ENCODE measurements at regions not wholly inside any gene's neighbourhood (a gene's known extent, or its start where the extent isn't known, plus 50 kb on each side); places are given as distances from the start of the nearest gene placed in this dataset.

DNA sequence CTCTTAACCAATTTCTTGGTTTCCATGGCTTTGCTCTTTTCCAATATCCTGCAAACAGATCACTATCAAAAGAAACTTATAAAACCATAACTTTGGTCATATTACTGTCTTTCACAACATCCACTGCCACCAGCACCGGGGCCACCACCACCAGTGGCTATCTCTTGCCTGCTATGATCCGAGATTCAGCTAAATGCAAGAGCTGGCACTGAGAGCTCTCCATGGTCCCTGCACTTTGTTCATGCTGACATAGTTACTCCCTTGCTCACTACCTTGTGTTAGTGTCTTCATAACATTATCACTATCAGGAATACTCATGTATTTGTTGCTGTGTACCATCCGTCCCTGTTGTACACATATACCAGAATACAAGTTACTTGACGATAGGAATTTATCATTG lies 299.0 kb downstream of the ETS1 start:
- ATAC-seq (ENCODE audit: poor library complexity) (no peak), DNase-seq (no peak)
- intact Hi-C loops (cut with DNase I) = loop anchor here (5.0 kb wide), 1 partner anchor 544 kb away; no protein-coding TSS in a partner anchor

DNA sequence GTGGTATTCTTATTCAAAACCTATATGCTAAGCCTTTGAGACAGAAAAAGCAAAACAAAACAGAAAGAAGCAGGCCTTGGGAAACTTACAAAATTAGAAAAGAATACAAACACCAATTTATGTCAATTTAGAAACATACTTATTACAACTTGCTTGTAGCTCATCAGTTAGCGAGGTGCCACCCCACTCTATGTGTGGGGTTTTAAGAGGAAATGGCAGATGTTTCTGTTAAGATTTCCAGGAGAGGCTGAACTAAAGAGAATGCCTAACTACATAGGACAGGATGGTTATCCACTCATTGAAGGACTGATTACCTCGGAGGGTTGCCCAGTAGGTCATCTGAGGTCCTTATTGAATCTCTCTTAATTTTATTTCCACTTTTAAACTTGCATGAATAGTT lies 302.0 kb downstream of the ETS1 start:
- ATAC-seq (ENCODE audit: poor library complexity) (no peak), DNase-seq (no peak)
- intact Hi-C loops (cut with DNase I) = loop anchor here (5.0 kb wide), 1 partner anchor 547 kb away; no protein-coding TSS in a partner anchor

DNA sequence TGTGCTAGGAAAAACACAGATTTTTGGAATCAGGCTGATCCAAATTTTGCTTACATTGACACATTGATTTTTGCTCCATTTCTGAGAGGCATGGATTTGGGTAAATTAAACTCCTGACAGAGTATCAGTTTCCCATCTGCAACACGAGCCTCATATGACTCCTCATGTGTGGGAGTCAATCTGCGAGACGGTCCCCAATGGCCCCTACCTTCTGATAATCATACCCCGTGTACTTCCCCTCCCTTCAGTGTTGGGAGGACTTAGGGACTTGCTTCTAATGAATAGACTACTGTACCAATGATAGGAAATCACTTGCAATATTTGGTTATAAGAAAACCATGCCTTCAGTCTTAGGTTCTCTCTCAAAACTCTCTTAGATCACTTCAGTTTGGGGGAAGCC lies 302.7 kb downstream of the ETS1 start:
- ATAC-seq (ENCODE audit: poor library complexity) (no peak), DNase-seq (no peak)
- intact Hi-C loops (cut with DNase I) = loop anchor here (5.0 kb wide), 1 partner anchor 548 kb away; no protein-coding TSS in a partner anchor

DNA sequence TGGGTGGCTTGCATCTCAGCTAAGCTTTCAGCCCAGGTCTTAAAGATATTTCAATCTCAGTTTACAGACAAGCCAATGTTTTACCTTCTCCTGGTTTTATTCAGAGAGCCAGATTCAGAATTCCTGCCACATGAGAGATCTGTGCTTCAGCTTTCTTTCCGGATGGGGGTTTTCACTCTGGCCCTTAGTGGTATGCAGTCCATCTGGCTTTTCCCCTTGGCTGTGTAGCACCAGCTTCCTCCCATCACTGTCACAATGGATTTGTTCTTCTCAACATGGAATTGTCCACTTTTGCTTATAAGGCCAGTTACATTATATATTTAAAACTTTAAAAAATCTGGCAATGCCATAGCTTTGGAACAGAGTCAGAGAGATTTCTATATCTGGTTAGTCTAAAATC lies 303.9 kb downstream of the ETS1 start:
- ATAC-seq (ENCODE audit: poor library complexity) = no peak
- intact Hi-C loops (cut with DNase I) = no loop called here
- DNase-seq = no peak

DNA sequence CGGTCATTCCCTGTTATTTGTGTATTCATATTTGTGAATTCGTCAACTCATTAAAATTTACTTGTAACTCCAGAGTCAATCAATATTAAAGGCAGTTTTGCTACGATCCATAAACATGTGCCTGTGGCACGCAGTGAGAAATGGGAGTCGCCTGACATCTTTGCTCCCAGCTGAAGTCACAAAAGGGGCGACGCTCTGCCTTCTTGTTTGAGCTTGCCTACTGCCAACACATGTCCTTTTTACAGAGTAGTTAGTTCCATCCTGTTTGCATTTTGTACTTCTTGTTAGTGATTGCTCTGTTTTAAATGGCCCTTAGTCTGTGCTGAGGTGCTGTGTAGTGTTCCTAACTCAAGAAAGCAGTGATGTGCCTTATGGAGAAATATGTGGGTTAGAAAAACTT lies 305.3 kb downstream of the ETS1 start:
- ATAC-seq (ENCODE audit: poor library complexity) = no peak
- intact Hi-C loops (cut with DNase I) = no loop called here

DNA sequence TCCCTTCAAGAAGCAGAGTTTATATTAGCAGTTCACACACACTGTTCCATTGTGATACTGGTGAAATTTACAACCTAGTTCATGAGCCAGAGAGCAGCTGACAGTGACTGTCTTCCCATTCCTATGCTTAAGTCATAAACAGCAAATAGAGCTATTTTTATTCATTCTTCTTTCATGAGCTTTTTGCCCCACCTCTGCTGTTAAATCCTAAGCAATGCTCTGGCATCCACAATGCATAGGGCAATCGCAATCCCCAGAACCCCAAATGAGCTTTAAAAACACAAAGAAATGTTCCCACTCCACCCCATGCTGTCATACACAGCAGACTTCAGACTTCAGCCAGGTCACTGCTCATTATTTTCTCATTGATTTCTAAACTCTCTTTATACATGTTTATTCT lies 307.5 kb downstream of the ETS1 start:
- DNase-seq (no peak), ATAC-seq (ENCODE audit: poor library complexity) (no peak)
- intact Hi-C loops (cut with DNase I) = no loop called here

More for the DNA sequence above, 305.3 kb downstream of the ETS1 start:
- no peak for DNase-seq

DNA sequence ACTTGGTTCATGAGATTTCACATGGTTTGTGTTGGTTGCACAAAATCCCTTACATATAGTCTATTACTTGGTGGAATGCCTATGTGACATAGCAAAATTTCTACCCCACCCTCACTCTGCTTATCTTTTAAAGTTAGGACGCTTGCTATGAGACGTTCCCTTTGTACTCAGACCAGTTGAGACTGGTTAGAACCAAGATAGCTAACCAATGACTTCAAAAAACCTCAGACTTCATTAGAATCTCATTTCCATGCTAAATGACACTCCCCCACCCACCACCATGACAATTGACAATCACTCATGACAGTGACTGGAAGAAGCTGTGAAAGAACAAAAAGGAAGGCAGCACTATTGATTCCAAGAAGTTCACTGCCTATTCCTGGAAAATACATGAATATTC lies 313.6 kb downstream of the ETS1 start:
- intact Hi-C loops (cut with DNase I) = no loop called here
- ATAC-seq (ENCODE audit: poor library complexity) (no peak), DNase-seq (no peak)

DNA sequence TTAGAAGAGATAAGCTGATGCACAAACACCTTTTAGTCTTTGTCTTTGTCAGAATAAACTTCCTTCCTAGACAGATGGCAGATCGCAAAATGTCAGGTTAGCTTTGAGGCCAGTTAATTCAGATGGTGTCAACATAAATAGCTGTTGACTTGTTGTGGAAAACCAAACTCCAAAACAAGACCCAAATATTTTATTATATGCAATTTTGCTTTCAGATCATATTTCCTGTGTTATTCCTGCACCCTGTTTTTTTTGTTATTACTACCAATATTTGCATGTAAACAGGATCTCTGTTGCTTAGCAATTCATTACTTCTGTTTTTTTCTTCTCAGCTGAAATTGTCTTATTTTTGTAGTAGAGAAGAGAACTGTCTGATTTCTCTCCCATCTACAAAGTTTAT lies 316.0 kb downstream of the ETS1 start:
- DNase-seq (no peak), ATAC-seq (ENCODE audit: poor library complexity) (no peak)
- intact Hi-C loops (cut with DNase I) = no loop called here

DNA sequence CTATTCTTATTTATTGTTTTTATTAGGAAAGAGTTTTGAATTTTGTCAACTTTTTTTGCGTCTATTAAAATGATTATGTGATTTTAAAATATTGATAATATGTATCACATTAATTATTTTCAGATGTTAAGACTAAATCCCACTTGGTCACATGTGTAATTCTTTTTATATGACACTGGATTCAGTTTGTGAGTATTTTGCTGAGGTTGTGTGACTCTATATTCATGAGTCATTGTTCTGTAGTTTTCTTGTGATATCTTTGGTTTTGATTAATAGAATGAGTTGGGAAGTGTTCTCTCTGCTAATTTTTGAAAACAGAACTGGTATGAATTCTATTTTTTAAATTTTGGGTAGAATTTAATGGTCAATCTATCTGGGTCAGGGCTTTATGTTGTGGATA lies 317.9 kb downstream of the ETS1 start:
- intact Hi-C loops (cut with DNase I) = no loop called here
- DNase-seq = no peak
- ATAC-seq (ENCODE audit: poor library complexity) = no peak

DNA sequence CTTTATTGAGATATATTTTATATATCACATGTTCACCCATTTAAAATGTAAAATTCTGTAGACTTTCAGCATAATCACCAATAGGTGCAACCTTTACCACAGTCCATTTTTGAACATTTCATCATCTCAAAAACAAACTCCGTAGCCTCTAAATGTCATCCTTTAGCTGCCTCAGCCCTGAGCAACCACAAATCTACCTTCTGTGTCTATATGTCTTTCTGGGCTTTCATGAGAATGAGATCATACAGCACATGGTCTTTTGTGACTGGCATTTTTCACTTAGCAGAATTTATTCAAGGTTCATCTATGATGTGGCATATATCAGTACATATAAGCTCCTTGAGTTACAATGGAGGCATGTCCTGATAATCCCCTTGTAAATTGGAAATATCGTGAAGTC lies 320.5 kb downstream of the ETS1 start:
- no peak for ATAC-seq (ENCODE audit: poor library complexity)
- intact Hi-C loops (cut with DNase I) = no loop called here
- no peak for DNase-seq

DNA sequence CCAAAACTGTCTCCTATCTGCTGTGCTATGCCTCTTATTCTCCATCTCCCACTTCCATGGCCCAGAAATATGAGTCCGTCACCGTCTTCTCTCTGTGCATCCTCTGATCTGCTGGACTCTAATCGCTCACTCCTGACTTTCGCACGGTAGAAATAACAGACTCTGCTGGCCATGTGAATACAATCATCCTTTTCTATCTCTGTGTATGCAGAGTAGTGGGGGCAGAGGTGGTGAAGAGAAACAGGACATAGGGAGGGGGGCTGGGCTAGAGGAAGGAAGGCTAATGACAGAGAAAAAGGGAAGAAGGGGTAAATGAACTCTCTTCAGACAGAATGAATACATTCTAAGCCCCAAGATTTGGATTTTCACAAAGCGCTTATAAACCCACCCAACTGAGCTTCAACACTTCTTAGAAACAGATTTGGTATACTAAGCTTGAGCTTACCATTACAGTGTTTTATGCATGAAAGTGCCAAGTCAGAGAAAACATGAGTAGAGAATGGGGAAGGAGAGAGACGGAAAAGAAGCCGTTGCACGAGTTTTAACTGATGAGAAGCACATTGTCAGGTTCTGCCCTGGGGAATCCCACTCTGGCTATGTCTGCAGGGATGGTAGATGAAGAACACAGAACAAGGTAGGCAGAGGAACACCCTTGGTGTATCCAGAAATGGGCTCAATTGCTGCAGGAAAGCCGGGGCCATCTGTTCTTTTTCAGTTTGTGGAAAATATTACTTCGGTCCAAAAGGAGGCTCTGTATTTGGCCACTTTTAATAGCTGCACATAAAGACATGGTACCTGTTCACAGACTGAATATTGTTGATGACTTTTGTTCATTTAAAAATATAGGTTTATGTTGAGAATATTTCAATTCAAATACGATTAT lies 324.7 kb downstream of the ETS1 start:
- intact Hi-C loops (cut with DNase I) = no loop called here
- ATAC-seq (ENCODE audit: poor library complexity) = no peak
- DNase-seq = no peak

DNA sequence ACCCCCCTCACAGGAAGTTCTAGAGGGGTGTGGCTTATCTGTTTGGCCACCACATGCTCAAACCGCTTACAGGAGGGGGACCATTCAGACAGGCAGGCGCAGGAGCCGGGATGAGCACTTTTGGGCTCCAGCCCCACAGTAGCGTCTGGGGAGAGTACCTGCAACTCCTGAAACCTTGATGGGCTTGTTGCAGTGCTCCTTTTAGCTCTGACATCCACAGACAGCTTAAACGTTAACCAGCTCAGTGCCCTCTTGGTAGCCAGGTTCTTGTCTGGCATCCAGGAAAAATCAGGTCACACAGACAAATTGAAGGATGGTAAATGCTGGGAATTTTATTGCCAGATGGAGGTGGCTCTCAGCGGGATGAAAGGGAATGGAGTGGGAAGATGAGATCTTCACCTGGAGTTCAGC lies 326.3 kb downstream of the ETS1 start:
- intact Hi-C loops (cut with DNase I) = no loop called here
- ATAC-seq (ENCODE audit: poor library complexity) = no peak
- DNase-seq = no peak

DNA sequence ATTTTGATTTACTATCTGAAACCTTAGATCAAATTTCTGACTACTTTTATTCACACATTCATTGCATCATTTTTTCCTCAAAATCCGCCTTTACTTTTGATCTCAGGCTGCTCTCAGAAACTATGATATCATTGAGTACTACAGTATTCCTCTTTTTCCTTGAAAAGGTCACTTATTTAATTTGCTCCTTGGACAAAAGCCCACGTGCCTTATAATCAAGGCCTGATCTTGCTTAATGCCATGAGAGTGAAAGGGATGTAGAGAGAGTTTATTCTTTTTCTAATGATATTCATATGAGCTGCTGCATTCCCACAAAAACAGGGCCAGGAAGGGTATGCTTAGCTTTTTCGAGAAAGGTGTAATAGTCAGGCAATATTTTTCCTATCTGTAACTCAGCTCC lies 327.0 kb downstream of the ETS1 start:
- DNase-seq (no peak), ATAC-seq (ENCODE audit: poor library complexity) (no peak)
- intact Hi-C loops (cut with DNase I) = no loop called here

DNA sequence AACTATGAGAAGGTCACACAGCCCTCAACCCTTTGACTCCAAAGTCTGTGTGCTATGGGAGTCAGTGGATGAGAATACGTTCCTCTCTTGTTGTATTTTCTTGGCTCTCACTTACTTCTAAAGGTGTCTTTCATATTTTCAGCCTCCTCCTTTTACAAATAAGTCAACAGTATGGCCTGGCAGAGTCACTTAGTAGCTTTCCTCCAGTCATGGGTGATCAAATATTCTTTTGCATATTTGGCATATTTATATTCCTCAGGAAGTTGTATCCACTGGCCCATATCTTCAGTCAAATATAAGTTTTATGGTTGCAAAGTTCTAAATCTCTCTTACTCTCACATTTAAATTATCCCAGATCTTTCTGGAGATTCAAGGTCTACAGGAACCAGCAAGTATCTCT lies 327.5 kb downstream of the ETS1 start:
- intact Hi-C loops (cut with DNase I) = no loop called here
- ATAC-seq (ENCODE audit: poor library complexity) = no peak
- no peak for DNase-seq

DNA sequence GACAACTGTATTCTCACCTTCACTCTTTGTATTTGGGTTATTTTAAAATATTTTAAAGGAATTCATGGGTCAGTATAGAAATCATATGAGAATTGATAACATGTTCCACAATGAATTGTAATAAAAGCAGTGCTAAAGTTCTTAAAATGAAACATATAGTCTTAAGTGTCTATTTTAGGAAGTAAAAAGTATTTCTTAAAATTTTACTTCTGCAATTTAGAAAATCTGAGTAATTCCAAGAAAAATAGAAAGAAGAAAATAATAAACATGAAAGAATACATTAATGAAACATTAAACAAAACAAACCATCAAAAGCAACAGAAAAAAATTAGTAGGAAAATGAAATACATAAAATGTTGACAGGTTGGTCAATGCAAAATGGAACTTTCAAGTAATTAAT lies 332.4 kb downstream of the ETS1 start:
- DNase-seq (no peak), ATAC-seq (ENCODE audit: poor library complexity) (no peak)
- intact Hi-C loops (cut with DNase I) = no loop called here

DNA sequence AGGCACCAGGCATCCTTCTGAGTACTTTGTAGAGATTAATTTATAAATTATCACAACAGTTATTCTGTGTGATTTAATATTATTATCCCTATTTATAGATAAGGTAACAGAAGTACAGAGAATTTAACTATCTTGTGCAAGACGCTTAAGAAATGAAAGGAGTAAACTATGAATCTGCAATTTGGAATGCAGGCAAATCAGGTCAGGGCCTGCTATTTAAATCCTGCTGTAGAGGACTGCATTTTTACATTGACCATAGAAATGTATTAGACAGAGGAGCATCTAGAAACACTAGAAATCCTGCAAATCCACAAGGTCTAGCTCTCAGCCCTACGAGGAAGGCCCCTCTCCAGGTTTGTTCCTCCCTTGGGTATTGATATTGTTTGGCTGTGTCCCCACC lies 336.2 kb downstream of the ETS1 start:
- ATAC-seq (ENCODE audit: poor library complexity) = no peak
- intact Hi-C loops (cut with DNase I) = no loop called here
- DNase-seq = no peak

DNA sequence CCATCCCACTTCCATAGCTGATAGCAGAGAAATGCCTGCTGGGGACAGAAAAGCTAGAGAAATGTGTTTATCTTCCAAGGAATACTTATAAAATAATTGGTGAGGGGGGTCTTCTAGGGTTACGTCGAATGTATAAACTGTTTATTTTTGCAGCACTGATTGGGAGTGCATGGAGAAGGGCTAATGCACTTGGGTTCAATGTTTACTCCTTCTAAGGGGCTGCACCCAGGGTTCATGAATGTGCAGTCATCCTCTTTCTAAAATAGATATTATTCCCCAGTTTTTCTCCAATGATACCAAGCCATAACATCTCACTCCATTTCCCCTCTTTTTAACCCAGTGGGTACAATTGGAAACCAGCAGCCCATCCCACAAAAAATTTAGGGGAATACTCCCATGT lies 336.9 kb downstream of the ETS1 start:
- intact Hi-C loops (cut with DNase I) = no loop called here
- DNase-seq = no peak
- no peak for ATAC-seq (ENCODE audit: poor library complexity)

DNA sequence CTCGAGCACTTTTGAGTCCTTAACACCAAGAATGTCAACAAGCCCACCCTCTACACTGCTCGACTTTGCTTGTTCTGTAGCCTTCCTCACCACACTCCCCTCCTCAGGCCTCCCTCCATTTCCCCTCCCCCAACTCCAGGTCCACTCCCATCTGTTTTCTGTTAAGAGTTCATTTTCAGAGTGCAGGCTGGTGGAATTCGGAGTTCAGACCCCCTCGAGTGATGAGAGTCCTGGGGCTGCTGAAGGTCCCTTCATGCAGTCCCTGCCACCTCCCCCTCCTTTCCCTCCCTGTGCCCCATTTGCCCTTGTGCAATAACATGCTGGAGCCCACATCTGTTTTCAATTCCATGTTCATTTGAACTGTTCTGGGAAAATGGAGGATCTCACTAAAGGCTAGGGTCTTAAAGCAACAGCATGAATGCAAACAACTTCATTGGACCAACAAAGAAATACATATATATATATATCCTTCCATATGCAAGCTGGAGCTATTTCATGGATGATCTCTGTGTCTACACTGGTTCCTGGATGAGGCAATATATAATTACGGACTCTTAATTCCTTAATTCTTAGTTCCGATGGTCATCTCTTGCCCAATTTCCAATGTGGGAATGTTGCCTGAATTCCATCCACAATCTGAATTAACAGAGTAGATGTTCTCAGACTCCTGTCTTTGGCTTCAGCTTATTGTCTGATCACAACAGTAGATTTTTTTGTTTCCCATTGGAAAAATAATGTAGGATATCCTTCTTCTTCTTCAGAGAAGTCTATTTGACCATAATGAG lies 340.4 kb downstream of the ETS1 start:
- no peak for DNase-seq
- intact Hi-C loops (cut with DNase I) = no loop called here
- peak; percentile 82 for ATAC-seq (ENCODE audit: poor library complexity)

DNA sequence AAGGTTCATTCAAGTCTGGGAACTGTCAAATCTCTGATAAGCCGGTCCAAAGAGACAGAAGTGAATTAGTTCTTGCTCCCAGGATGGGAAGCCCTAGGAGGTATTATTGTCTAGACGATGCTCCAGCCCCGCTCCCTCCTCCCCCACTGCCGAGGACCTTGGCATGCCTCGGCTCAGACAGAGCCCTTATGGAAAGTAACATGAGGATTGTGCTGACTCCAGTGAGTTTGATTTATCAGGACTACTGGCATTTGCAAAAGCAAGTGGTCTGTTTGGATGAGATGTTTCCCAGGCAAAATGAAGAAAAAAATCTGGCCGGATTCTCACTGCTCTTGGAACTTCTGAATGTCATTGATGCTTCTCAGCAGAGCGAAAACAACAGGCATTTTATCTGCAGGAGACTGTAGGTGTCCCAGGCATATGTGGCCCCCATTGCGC lies 341.0 kb downstream of the ETS1 start:
- ATAC-seq (ENCODE audit: poor library complexity) = peak; percentile 71
- DNase-seq = peak; percentile 54
- intact Hi-C loops (cut with DNase I) = no loop called here

DNA sequence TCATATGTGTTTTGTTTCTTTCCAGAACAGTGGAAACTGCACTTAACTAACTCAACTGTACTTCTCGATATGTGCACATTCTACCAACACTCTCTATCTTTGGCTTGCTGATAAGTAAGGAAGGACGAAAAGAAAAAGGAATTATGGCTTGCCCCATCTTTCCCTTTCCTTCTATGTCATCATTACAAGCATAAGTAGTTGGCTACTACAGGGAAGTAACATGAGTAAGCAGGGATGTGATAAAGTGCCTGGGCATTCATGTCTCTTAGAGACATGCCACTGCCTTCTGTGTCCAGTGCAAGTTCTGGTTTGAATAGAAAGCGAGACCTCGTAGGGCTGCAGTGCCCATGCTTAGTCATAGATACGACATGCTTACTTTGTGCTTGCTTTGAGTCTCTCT lies 342.5 kb downstream of the ETS1 start:
- intact Hi-C loops (cut with DNase I) = no loop called here
- DNase-seq (no peak), ATAC-seq (ENCODE audit: poor library complexity) (no peak)
